Vagina (tissue), 2 donors: ENCODE measurements at regions not wholly inside any gene's neighbourhood (a gene's known extent, or its start where the extent isn't known, plus 50 kb on each side); places are given as distances from the start of the nearest gene placed in this dataset.

Experiments
- CTCF ChIP-seq, 3 experiments: fragments of 450-650 bp in 2 of 3; fragments of 200-600 bp in 1 of 3; sonication (generic) in 1 of 3; IDR thresholded peaks; one replicate each; pipeline ENCODE4 v1.5.1; 2017 to 2019; ENCODE audit warnings: antibody characterized with exemption in 3 of 3, mild to moderate bottlenecking in 2 of 3, moderate library complexity in 2 of 3
- POLR2A ChIP-seq, 2 donors: fragments of 450-650 bp; IDR thresholded peaks; one replicate each; pipeline ENCODE4 v1.6.1; 2017; ENCODE audit warnings: antibody characterized with exemption in 2 of 2, mild to moderate bottlenecking in 2 of 2, moderate library complexity in 2 of 2
- POLR2AphosphoS5 ChIP-seq, 2 donors: sonication (generic); formaldehyde crosslinking; IDR thresholded peaks; one replicate each; pipeline ENCODE4 v1.9.0; 2017; ENCODE audit warnings: antibody characterized with exemption in 2 of 2, mild to moderate bottlenecking in 2 of 2, low read depth in 1 of 2; ENCODE audit not compliant: insufficient read depth in 1 of 2

- no peak for TF ChIP-seq CTCF (IDR thresholded peaks at IDR 0.05)
- no peak for TF ChIP-seq POLR2A (IDR thresholded peaks at IDR 0.05)
- no peak for TF ChIP-seq POLR2AphosphoS5 (IDR thresholded peaks at IDR 0.05; ENCODE audit: insufficient read depth in 1 of 2, low read depth in 1 of 2)
Observed at GRCh38 chr13:58467176-58467575, 835.6 kb downstream of the PCDH17 start.
